H1 (cell line): ENCODE measurements at regions not wholly inside any gene's neighbourhood (a gene's known extent, or its start where the extent isn't known, plus 50 kb on each side); places are given as distances from the start of the nearest gene placed in this dataset.

Source experiments
- CTCF ChIA-PET: fragments of 300-600 bp; sonication (Branson Sonifier 250); formaldehyde crosslinking; loops from one replicate; lab custom pipeline; 2021; ENCODE audit not compliant: partially characterized antibody; lab: Charles Lee
- POLR2A ChIA-PET: fragments of 300-600 bp; sonication (Branson Sonifier 250); formaldehyde crosslinking; loops from one replicate; lab custom pipeline; 2021; ENCODE audit warnings: inconsistent platforms; ENCODE audit not compliant: partially characterized antibody; lab: Charles Lee
- DNase-seq, 2 experiments: peaks; one replicate each; pipeline versions ENCODE4 v3.0.0 to v3.0.0-alpha.2; 2010 to 2022; ENCODE audit warnings: low spot score in 2 of 2, low read depth in 1 of 2, mixed read lengths in 1 of 2
- FAIRE-seq: peaks from 2 replicates; lab custom pipeline; 2011; peaks lifted over from hg19 to GRCh38; lab: Jason Lieb, UNC
- H2AFZ ChIP-seq: 2 replicates; pipeline ENCODE4 v1.8.1; 2012; ENCODE audit warnings: low read length, inconsistent platforms
- H2AK5ac ChIP-seq: 2 replicates; pipeline ENCODE4 v1.6.1; 2013; ENCODE audit warnings: low read depth, low read length
- H2BK120ac ChIP-seq: replicated peaks from 2 replicates; pipeline ENCODE3; 2013; ENCODE audit warnings: low read depth, low read length, inconsistent platforms
- H2BK12ac ChIP-seq: 2 replicates; pipeline ENCODE4 v1.6.1; 2013; ENCODE audit warnings: low read depth, low read length
- H2BK15ac ChIP-seq: 2 replicates; pipeline ENCODE4 v1.6.1; 2013; ENCODE audit warnings: low read length
- H2BK20ac ChIP-seq: 2 replicates; pipeline ENCODE4 v1.6.1; 2013; ENCODE audit warnings: low read length
- H2BK5ac ChIP-seq: 2 replicates; pipeline ENCODE4 v1.6.1; 2013; ENCODE audit warnings: low read depth, low read length
- H3K14ac ChIP-seq: 2 replicates; pipeline ENCODE4 v1.6.1; 2013; ENCODE audit warnings: inconsistent platforms; ENCODE audit not compliant: insufficient read length
- H3K18ac ChIP-seq: 2 replicates; pipeline ENCODE4 v1.6.1; 2013; ENCODE audit warnings: low read length; ENCODE audit errors: extremely low read depth
- H3K23ac ChIP-seq: 2 replicates; pipeline ENCODE4 v1.6.1; 2013; ENCODE audit warnings: inconsistent platforms; ENCODE audit not compliant: insufficient read length
- H3K23me2 ChIP-seq: 2 replicates; pipeline ENCODE4 v1.6.1; 2013; ENCODE audit warnings: low read depth, low read length
- H3K27ac ChIP-seq: 2 replicates; pipeline ENCODE4 v1.6.1; 2011; ENCODE audit warnings: low read depth, low read length, inconsistent platforms
- H3K27me3 ChIP-seq, 4 experiments: replicated peaks in 1 of 4; 1 replicate in 1 of 4; 2 replicates in 3 of 4; pipeline versions ENCODE4 v1.6.1 to v1.8.1; 2011 to 2013; ENCODE audit warnings: low read length in 3 of 4, mild to moderate bottlenecking in 3 of 4, inconsistent platforms in 2 of 4, mixed read lengths in 2 of 4, moderate library complexity in 1 of 4; ENCODE audit not compliant: control insufficient read depth in 3 of 4, insufficient read depth in 3 of 4; ENCODE audit errors: extremely low read depth in 1 of 4
- H3K36me3 ChIP-seq, 4 experiments: 2 replicates each; pipeline versions ENCODE4 v1.6.1 to v1.8.1; 2011 to 2013; ENCODE audit warnings: mild to moderate bottlenecking in 4 of 4, low read length in 3 of 4, moderate library complexity in 2 of 4, control low read depth in 1 of 4, inconsistent platforms in 1 of 4; ENCODE audit not compliant: insufficient read depth in 4 of 4, control insufficient read depth in 2 of 4
- H3K4ac ChIP-seq: replicated peaks from 2 replicates; pipeline ENCODE3; 2013; ENCODE audit warnings: low read length, low read depth, mixed read lengths, inconsistent platforms; ENCODE audit not compliant: insufficient read length
- H3K4me1 ChIP-seq, 4 experiments: replicated peaks in 1 of 4; 1 replicate in 1 of 4; 2 replicates in 3 of 4; pipeline versions ENCODE4 v1.6.1 to v1.8.1; 2011 to 2013; ENCODE audit warnings: low read length in 3 of 4, inconsistent platforms in 2 of 4, mixed read lengths in 1 of 4; ENCODE audit not compliant: insufficient read depth in 4 of 4, control insufficient read depth in 3 of 4
- H3K4me2 ChIP-seq, 2 experiments: 2 replicates each; pipeline versions ENCODE4 v1.6.1 to v1.8.1; 2011 to 2013; ENCODE audit warnings: low read depth in 2 of 2, low read length in 2 of 2, control low read depth in 1 of 2, inconsistent platforms in 1 of 2, mild to moderate bottlenecking in 1 of 2; ENCODE audit not compliant: insufficient read depth in 1 of 2
- H3K4me3 ChIP-seq, 4 experiments: fragments of 200-600, 300-600 bp in 1 of 4; sonication (generic), shearing (Covaris generic), sonication (Bioruptor Twin) in 1 of 4; 2 replicates each; pipeline versions ENCODE4 v1.5.1 to v1.8.1; 2011 to 2016; ENCODE audit warnings: low read length in 4 of 4, low read depth in 3 of 4, control low read depth in 2 of 4, inconsistent platforms in 2 of 4, mild to moderate bottlenecking in 2 of 4, mixed read lengths in 1 of 4, moderate library complexity in 1 of 4; ENCODE audit not compliant: insufficient read depth in 2 of 4; ENCODE audit errors: extremely low read depth in 1 of 4
- H3K56ac ChIP-seq: replicated peaks from 2 replicates; pipeline ENCODE3; 2013; ENCODE audit warnings: low read depth, mild to moderate bottlenecking, mixed read lengths, low read length, inconsistent platforms; ENCODE audit not compliant: insufficient read length
- H3K79me1 ChIP-seq: 2 replicates; pipeline ENCODE4 v1.6.1; 2013; ENCODE audit warnings: low read depth, low read length, control low read depth
- H3K79me2 ChIP-seq, 2 experiments: 2 replicates each; pipeline versions ENCODE4 v1.6.1 to v1.8.1; 2012 to 2013; ENCODE audit warnings: low read length in 2 of 2, mild to moderate bottlenecking in 2 of 2, inconsistent platforms in 1 of 2; ENCODE audit not compliant: insufficient read depth in 2 of 2, control insufficient read depth in 1 of 2
- H3K9ac ChIP-seq, 4 experiments: replicated peaks in 1 of 4; 1 replicate in 1 of 4; 2 replicates in 3 of 4; pipeline versions ENCODE4 v1.6.1 to v1.8.1; 2011 to 2013; ENCODE audit warnings: low read depth in 3 of 4, low read length in 3 of 4, control low read depth in 2 of 4, mild to moderate bottlenecking in 2 of 4, moderate library complexity in 2 of 4, inconsistent platforms in 1 of 4; ENCODE audit errors: extremely low read depth in 1 of 4
- H3K9me3 ChIP-seq, 2 experiments: 2 replicates each; pipeline versions ENCODE4 v1.6.1 to v1.8.1; 2012 to 2013; ENCODE audit warnings: mild to moderate bottlenecking in 2 of 2, moderate library complexity in 2 of 2, control low read depth in 1 of 2, inconsistent platforms in 1 of 2, low read depth in 1 of 2, low read length in 1 of 2, mixed read lengths in 1 of 2; ENCODE audit not compliant: insufficient read depth in 2 of 2
- H4K20me1 ChIP-seq, 2 experiments: replicated peaks in 1 of 2; 2 replicates each; pipeline versions ENCODE3 to v1.8.1; 2011 to 2013; ENCODE audit warnings: inconsistent platforms in 2 of 2, low read length in 2 of 2, mild to moderate bottlenecking in 1 of 2; ENCODE audit not compliant: insufficient read depth in 2 of 2, control insufficient read depth in 1 of 2
- H4K5ac ChIP-seq: 2 replicates; pipeline ENCODE4 v1.6.1; 2013; ENCODE audit warnings: low read length, low read depth, mixed read lengths, inconsistent platforms; ENCODE audit not compliant: insufficient read length
- H4K8ac ChIP-seq: 2 replicates; pipeline ENCODE4 v1.8.0; 2013; ENCODE audit warnings: mild to moderate bottlenecking, moderate library complexity, low read length, inconsistent platforms; ENCODE audit not compliant: insufficient read depth; ENCODE audit errors: extremely low read depth
- H4K91ac ChIP-seq: replicated peaks from 2 replicates; pipeline ENCODE3; 2013; ENCODE audit warnings: low read length, mixed read lengths, inconsistent platforms; ENCODE audit not compliant: insufficient read length
- CHD1 ChIP-seq: IDR thresholded peaks from 2 replicates; pipeline ENCODE4 v1.6.1; 2012; ENCODE audit warnings: low read depth, low read length, improper control_type of control experiment
- WGBS, 2 experiments: shearing (Covaris generic) in 1 of 2; methylation state at CpG; one replicate each; pipeline versions ENCODE4 v1.1.6 to v1.1.7; 2013 to 2015; ENCODE audit warnings: low lambda C conversion rate in 2 of 2, mixed read lengths in 2 of 2, inconsistent platforms in 1 of 2, low coverage in 1 of 2, missing lambda C conversion rate in 1 of 2; ENCODE audit not compliant: insufficient replicate concordance in 2 of 2, insufficient coverage in 1 of 2, insufficient read length in 1 of 2; ENCODE audit errors: extremely low coverage in 1 of 2, missing lambda C conversion rate in 1 of 2; 5-methylcytosine and 5-hydroxymethylcytosine counted together

GRCh38 chr16:76963614-76964315 is 227.2 kb upstream of the MON1B start:
- no peak overlapping the region for H3K4me2 ChIP-seq
- no peak for FAIRE-seq
- CTCF ChIA-PET, result interaction anchor here (0.7 kb wide), 2 partner anchors 235 to 1046 kb away, joined by 3 read pairs; no protein-coding TSS in a partner anchor

More at GRCh38 chr16:76963614-76964315, 227.2 kb upstream of the MON1B start:
- Histone ChIP-seq H3K56ac (no peak overlapping the region), H2AK5ac (no peak overlapping the region), H3K14ac (no peak overlapping the region), H3K4me3 (no peak overlapping the region), H3K36me3 (no peaks in the 10 kb centered on the region), H3K23me2 (no peaks in the 10 kb centered on the region), H3K18ac (no peak overlapping the region), H4K20me1 (peaks cover 0 to 1% of the 10 kb centered on the region in 2 experiments), H2BK15ac (no peak overlapping the region), H3K9ac (no peak overlapping the region), H2BK120ac (no peak overlapping the region), H4K91ac (no peak overlapping the region), H2AFZ (no peak overlapping the region), H3K4ac (no peak overlapping the region), H4K5ac (no peak overlapping the region), H4K8ac (no peak overlapping the region), H2BK5ac (no peak overlapping the region), H3K79me2 (no peaks in the 10 kb centered on the region), H3K27ac (no peak overlapping the region), H3K79me1 (no peaks in the 10 kb centered on the region), H3K4me1 (no peaks in the 10 kb centered on the region), H3K27me3 (no peaks in the 10 kb centered on the region), H2BK20ac (no peak overlapping the region), H3K23ac (no peak overlapping the region), H2BK12ac (no peak overlapping the region), H3K9me3 (no peaks in the 10 kb centered on the region)
- no peak for DNase-seq
- POLR2A ChIA-PET, result no interaction called here
- WGBS, 2 experiments, result 79% methylated on average over 9 of the region's 9 CpGs; no CpG with 5 or more reads in 1 of the 2 experiments
- TF ChIP-seq CHD1, result no peak
